ENCODE measurements at regions not wholly inside any gene's neighbourhood (a gene's known extent, or its start where the extent isn't known, plus 50 kb on each side); places are given as distances from the start of the nearest gene placed in this dataset.

DNA sequence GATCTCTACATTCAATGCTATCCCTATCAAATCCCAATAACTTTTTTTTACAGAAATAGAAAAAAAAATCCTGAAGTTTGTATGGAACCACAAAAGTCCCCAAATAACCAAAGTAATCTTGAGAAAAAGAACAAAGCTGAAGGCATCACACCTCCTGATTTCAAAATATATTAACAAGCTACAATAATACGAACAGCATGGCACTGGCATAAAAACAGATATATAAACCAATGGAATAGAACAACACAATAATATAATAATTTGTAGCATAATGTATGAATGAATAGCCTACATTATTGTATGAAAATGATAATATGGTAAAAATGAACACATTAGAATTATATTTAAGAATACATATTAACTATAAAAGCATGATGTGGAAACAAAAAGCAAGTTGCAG lies 76.7 kb upstream of the TMC3 start:
- no peaks in the 10 kb centered on the region for H3K36me3 ChIP-seq
- no peaks in the 10 kb centered on the region for H3K4me1 ChIP-seq
- H3K27ac ChIP-seq: no peak overlapping the region
- no peak for TF ChIP-seq EP300 (IDR thresholded peaks at IDR 0.05)
- no peak for TF ChIP-seq POLR2A (IDR thresholded peaks at IDR 0.05)
- TF ChIP-seq, protein P1, sequence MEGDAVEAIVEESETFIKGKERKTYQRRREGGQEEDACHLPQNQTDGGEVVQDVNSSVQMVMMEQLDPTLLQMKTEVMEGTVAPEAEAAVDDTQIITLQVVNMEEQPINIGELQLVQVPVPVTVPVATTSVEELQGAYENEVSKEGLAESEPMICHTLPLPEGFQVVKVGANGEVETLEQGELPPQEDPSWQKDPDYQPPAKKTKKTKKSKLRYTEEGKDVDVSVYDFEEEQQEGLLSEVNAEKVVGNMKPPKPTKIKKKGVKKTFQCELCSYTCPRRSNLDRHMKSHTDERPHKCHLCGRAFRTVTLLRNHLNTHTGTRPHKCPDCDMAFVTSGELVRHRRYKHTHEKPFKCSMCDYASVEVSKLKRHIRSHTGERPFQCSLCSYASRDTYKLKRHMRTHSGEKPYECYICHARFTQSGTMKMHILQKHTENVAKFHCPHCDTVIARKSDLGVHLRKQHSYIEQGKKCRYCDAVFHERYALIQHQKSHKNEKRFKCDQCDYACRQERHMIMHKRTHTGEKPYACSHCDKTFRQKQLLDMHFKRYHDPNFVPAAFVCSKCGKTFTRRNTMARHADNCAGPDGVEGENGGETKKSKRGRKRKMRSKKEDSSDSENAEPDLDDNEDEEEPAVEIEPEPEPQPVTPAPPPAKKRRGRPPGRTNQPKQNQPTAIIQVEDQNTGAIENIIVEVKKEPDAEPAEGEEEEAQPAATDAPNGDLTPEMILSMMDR (IDR thresholded peaks at IDR 0.05): no peak
- H3K9me3 ChIP-seq: peaks cover 0 to 25% (median 4%) of the 10 kb centered on the region in 4 donors
- DNase-seq (ENCODE audit: low spot score in 2 of 2): no peak
- no peak overlapping the region for H3K4me3 ChIP-seq
- 95 to 100% methylated on average over 1 of the region's 1 CpG for WGBS, 2 donors
- H3K27me3 ChIP-seq: no peaks in the 10 kb centered on the region

DNA sequence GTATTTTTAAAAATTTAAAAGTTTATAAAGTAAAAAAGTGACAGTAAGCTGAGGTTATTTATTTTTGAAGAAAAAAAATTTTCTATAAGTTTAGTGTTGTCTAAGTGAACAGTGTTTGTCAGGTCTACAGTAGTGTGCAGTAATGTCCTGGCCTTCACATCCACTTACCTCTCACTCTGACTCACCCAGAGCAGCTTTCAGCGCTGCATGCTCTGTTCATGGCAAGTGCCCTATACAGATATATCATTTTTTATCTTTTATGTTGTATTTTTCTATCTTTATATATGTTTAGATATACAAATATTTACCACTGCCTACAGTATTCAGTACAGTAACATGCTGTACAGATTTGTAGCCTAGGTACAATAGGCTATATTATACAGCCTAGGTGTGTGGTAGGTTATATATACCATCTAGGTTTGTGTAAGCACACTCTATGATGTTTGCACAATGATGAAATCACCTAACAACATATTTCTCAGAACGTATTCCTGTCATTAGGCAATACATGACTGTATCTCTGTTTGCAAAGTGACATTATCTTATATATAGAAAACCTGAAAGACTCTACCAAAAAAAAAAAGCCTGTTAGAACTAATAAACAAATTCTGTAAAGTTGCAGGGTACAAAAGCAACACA lies 75.9 kb upstream of the TMC3 start:
- TF ChIP-seq, protein P1 (IDR thresholded peaks at IDR 0.05): no peak
- TF ChIP-seq POLR2A (IDR thresholded peaks at IDR 0.05) (no peak), EP300 (IDR thresholded peaks at IDR 0.05) (no peak)
- H3K27ac ChIP-seq: no peak overlapping the region
- H3K4me3 ChIP-seq: no peak overlapping the region
- no peaks in the 10 kb centered on the region for H3K4me1 ChIP-seq
- H3K27me3 ChIP-seq: no peaks in the 10 kb centered on the region
- DNase-seq (ENCODE audit: low spot score in 2 of 2): no peak
- H3K9me3 ChIP-seq: peaks cover 0 to 33% (median 4%) of the 10 kb centered on the region in 4 donors
- H3K36me3 ChIP-seq: no peaks in the 10 kb centered on the region
- 80 to 86% methylated on average over 2 of the region's 2 CpGs for WGBS, 2 donors

DNA sequence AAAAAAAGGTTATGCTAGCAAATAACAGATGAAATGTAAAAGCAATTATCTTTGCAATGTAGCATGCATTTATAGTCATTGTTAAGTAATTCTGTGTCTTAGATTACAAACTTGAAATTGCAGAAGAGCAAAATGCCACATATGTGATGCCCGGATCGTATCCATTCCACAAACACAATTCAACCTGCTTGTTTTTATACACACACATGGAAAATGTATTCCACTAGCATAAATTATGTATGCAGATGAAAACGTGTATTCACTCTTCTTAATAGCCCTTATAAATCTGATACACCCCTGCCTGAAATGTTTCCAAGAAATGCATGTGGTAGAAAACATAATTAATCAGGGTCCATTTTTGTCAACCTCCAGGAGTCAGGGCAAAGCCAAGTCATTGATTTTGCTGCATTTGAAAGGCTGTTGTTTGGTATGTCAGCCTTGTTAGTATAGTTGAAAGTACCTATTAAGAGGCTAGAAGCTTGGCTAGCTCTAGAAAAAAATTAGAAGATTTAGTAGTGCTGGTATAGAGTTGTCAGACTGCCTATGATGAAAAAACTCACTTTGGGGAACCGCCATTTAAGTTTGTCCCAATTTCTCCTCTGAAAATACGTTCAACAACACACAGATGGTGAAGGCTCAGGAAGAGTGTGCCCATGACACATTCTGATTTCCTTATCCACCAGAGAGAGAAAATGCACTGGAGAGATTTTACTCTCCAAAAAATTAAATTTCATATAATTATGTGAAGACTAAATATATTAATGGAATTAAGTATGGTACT lies 69.2 kb upstream of the TMC3 start:
- 78 to 80% methylated on average over 5 of the region's 5 CpGs for WGBS, 2 donors
- H3K36me3 ChIP-seq: no peaks in the 10 kb centered on the region
- H3K27me3 ChIP-seq: no peaks in the 10 kb centered on the region
- no peaks in the 10 kb centered on the region for H3K4me1 ChIP-seq
- DNase-seq (ENCODE audit: low spot score in 2 of 2): no peak
- no peak overlapping the region for H3K4me3 ChIP-seq
- no peak overlapping the region for H3K27ac ChIP-seq
- TF ChIP-seq, protein P1 (IDR thresholded peaks at IDR 0.05): no peak
- TF ChIP-seq EP300 (IDR thresholded peaks at IDR 0.05) (no peak), POLR2A (IDR thresholded peaks at IDR 0.05) (no peak)
- peaks cover 0 to 23% (median 0%) of the 10 kb centered on the region in 4 donors for H3K9me3 ChIP-seq

DNA sequence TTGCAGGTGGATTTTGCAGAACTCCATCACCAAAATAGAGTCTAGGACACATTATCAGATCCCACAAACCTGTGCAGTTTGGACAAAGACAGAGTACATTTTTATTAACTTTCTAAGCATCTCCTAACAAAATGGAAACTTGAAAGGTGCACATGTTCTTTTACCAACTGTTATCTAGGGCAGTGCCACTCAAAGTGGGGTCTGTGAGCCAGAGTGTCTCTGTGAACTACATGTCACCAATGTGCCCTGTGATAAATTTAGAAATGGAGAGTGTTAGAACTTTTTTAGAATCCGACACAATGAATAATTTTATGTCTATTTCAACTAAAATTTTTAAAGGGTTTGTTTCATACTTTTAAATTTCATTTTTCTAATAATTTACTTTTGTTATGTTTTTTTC lies 68.4 kb upstream of the TMC3 start:
- Histone ChIP-seq H3K27me3 (no peaks in the 10 kb centered on the region), H3K4me3 (no peak overlapping the region), H3K36me3 (no peaks in the 10 kb centered on the region), H3K4me1 (no peaks in the 10 kb centered on the region), H3K9me3 (peaks cover 0 to 21% (median 0%) of the 10 kb centered on the region in 4 donors), H3K27ac (no peak overlapping the region)
- no peak for TF ChIP-seq POLR2A (IDR thresholded peaks at IDR 0.05)
- TF ChIP-seq EP300 (IDR thresholded peaks at IDR 0.05): no peak
- TF ChIP-seq, protein P1 (IDR thresholded peaks at IDR 0.05): no peak
- DNase-seq (ENCODE audit: low spot score in 2 of 2): no peak
- 88 to 89% methylated on average over 1 of the region's 1 CpG for WGBS, 2 donors

DNA sequence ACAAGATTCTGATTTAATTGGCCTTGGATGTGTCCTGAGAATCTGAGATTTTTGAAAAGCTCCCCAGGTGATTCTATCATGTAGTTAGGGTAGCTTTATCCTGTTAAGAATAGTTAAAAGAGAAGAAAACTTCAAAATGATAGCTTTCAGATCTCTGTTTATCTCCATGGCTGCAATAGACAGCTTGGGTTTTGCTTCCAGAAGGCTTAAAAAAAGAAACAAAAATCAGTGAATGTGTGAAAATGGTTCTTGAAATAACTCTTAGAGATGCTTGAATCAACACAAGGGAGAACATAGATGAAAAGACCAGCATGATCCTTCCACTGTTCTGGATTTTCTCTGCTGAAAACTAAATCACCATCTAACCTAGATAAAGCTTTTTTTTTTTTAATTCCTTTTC lies 60.8 kb upstream of the TMC3 start:
- TF ChIP-seq EP300 (IDR thresholded peaks at IDR 0.05) (no peak), POLR2A (IDR thresholded peaks at IDR 0.05) (no peak)
- TF ChIP-seq, protein P1 (IDR thresholded peaks at IDR 0.05): no peak
- Histone ChIP-seq H3K27ac (no peak overlapping the region), H3K4me1 (no peaks in the 10 kb centered on the region), H3K9me3 (peaks cover 0 to 9% (median 0%) of the 10 kb centered on the region in 4 donors), H3K36me3 (no peaks in the 10 kb centered on the region), H3K4me3 (no peak overlapping the region), H3K27me3 (no peaks in the 10 kb centered on the region)
- DNase-seq (ENCODE audit: low spot score in 2 of 2): no peak
